Transverse colon (tissue), 4 donors: ENCODE measurements at regions not wholly inside any gene's neighbourhood (a gene's known extent, or its start where the extent isn't known, plus 50 kb on each side); places are given as distances from the start of the nearest gene placed in this dataset.

Experiments
- DNase-seq: peaks from one replicate; pipeline ENCODE4 v3.0.0-alpha.2; 2019
- H3K27ac ChIP-seq, 4 donors: fragments of 200-600 bp; sonication (generic); 2 replicates each; pipeline ENCODE4 v1.5.1; 2016 to 2018; ENCODE audit warnings: inconsistent platforms in 4 of 4
- H3K27me3 ChIP-seq: fragments of 200-600 bp; sonication (generic); 2 replicates; pipeline ENCODE4 v1.5.1; 2017; ENCODE audit warnings: inconsistent platforms
- H3K36me3 ChIP-seq, 4 donors: fragments of 200-600 bp; sonication (generic); 2 replicates each; pipeline ENCODE4 v1.5.1; 2017 to 2019; ENCODE audit warnings: inconsistent platforms in 4 of 4
- H3K4me1 ChIP-seq, 4 donors: fragments of 200-600 bp; sonication (generic); 2 replicates each; pipeline ENCODE4 v1.5.1; 2017 to 2020; ENCODE audit warnings: inconsistent platforms in 4 of 4
- H3K4me3 ChIP-seq, 4 donors: fragments of 200-600 bp; sonication (generic); 1 replicate in 1 of 4; 2 replicates in 3 of 4; pipeline versions ENCODE4 v1.5.1 to v1.6.1; 2017 to 2019; ENCODE audit warnings: inconsistent platforms in 4 of 4
- H3K9me3 ChIP-seq, 2 donors: fragments of 200-600 bp; sonication (generic); 2 replicates each; pipeline ENCODE4 v1.5.1; 2017 to 2019; ENCODE audit warnings: inconsistent platforms in 2 of 2
- CTCF ChIP-seq, 5 experiments: fragments of 200-600 bp in 3 of 5; fragments of 450-650 bp in 2 of 5; sonication (generic) in 3 of 5; IDR thresholded peaks; 1 replicate in 2 of 5; 2 replicates in 3 of 5; pipeline ENCODE4 v1.5.1; 2016 to 2017; ENCODE audit warnings: antibody characterized with exemption in 5 of 5, inconsistent platforms in 3 of 5, mild to moderate bottlenecking in 2 of 5, moderate library complexity in 1 of 5
- EP300 ChIP-seq: sonication (generic); formaldehyde crosslinking; IDR thresholded peaks from one replicate; pipeline ENCODE4 v1.6.1; 2017; ENCODE audit warnings: antibody characterized with exemption, low read depth
- POLR2A ChIP-seq: fragments of 450-650 bp; IDR thresholded peaks from one replicate; pipeline ENCODE4 v1.6.1; 2016; ENCODE audit warnings: antibody characterized with exemption, mild to moderate bottlenecking, moderate library complexity
- POLR2AphosphoS5 ChIP-seq, 3 donors: sonication (generic); formaldehyde crosslinking; IDR thresholded peaks; one replicate each; pipeline ENCODE4 v1.6.1; 2016; ENCODE audit warnings: antibody characterized with exemption in 3 of 3
- WGBS, 2 donors: methylation state at CpG; one replicate each; pipeline ENCODE4 v1.1.5; 2018; ENCODE audit warnings: low coverage in 1 of 2; 5-methylcytosine and 5-hydroxymethylcytosine counted together
- in situ Hi-C, 4 donors: fragments of 200-750 bp; cut with MboI; loops; one replicate each; pipeline versions ENCODE4 v1.15.0 to v1.15.1; 2017; ENCODE audit warnings: low sequenced_read_pairs in 3 of 4, low pct_ligation_motif_present in 1 of 4, low pct_unique_long_range_greater_than_20kb in 1 of 4
- intact Hi-C: fragments of 100-400 bp; cut with DNase I; formaldehyde crosslinking; loops from one replicate; pipeline ENCODE4 v1.15.1; 2023; ENCODE audit warnings: low total_unique reads

- no peak overlapping the region for H3K27ac ChIP-seq
- H3K36me3 ChIP-seq, result no peaks in the 10 kb centered on the region
- intact Hi-C loops, result no loop called here
- 53 to 60% methylated on average over 4 of the region's 4 CpGs for WGBS, 2 donors
- TF ChIP-seq EP300, result no peak
- TF ChIP-seq POLR2AphosphoS5 (IDR thresholded peaks at IDR 0.05), result no peak
- no peak for TF ChIP-seq POLR2A
- no peak for TF ChIP-seq CTCF (IDR thresholded peaks at IDR 0.05)
- no peak for DNase-seq
- H3K9me3 ChIP-seq, result no peaks in the 10 kb centered on the region
- no peaks in the 10 kb centered on the region for H3K27me3 ChIP-seq
- H3K4me3 ChIP-seq, result no peak overlapping the region
- H3K4me1 ChIP-seq, result no peaks in the 10 kb centered on the region
- in situ Hi-C loops, result no loop called here
Observed at GRCh38 chr11:38402063-38402462, 1804.0 kb upstream of the RAG2 start.

- in situ Hi-C loops, result no loop called here
- 79 to 90% methylated on average over 1 of the region's 1 CpG for WGBS, 2 donors
- no peaks in the 10 kb centered on the region for H3K4me1 ChIP-seq
- no peaks in the 10 kb centered on the region for H3K36me3 ChIP-seq
- no peak for DNase-seq
- no peak overlapping the region for H3K4me3 ChIP-seq
- no peak for TF ChIP-seq POLR2AphosphoS5 (IDR thresholded peaks at IDR 0.05)
- H3K27me3 ChIP-seq, result no peaks in the 10 kb centered on the region
- intact Hi-C loops, result no loop called here
- no peak overlapping the region for H3K27ac ChIP-seq
- H3K9me3 ChIP-seq, result no peaks in the 10 kb centered on the region
Observed at GRCh38 chr11:38392176-38392575, 1794.1 kb upstream of the RAG2 start.

GRCh38 chr11:38384568-38384967 lies 1786.5 kb upstream of the RAG2 start:
- WGBS, 2 donors, result 72 to 88% methylated on average over 3 to 4 of the region's 4 CpGs
- Histone ChIP-seq H3K4me3 (no peak overlapping the region), H3K27me3 (no peaks in the 10 kb centered on the region), H3K9me3 (peaks cover 0 to 2% of the 10 kb centered on the region in 2 donors), H3K4me1 (no peaks in the 10 kb centered on the region), H3K36me3 (no peaks in the 10 kb centered on the region), H3K27ac (no peak overlapping the region)
- in situ Hi-C loops (no loop called here), intact Hi-C loops (no loop called here)
- DNase-seq, result no peak
- TF ChIP-seq CTCF (IDR thresholded peaks at IDR 0.05), result no peak
- no peak for TF ChIP-seq POLR2A
- TF ChIP-seq EP300, result no peak
- TF ChIP-seq POLR2AphosphoS5 (IDR thresholded peaks at IDR 0.05), result no peak

- Histone ChIP-seq H3K27ac (no peak overlapping the region), H3K4me3 (no peak overlapping the region), H3K9me3 (no peaks in the 10 kb centered on the region), H3K36me3 (no peaks in the 10 kb centered on the region), H3K4me1 (no peaks in the 10 kb centered on the region), H3K27me3 (no peaks in the 10 kb centered on the region)
- WGBS, 2 donors, result 65 to 84% methylated on average over 3 of the region's 3 CpGs
- in situ Hi-C loops (no loop called here), intact Hi-C loops (no loop called here)
- TF ChIP-seq CTCF (IDR thresholded peaks at IDR 0.05), result no peak
- TF ChIP-seq EP300, result no peak
- TF ChIP-seq POLR2AphosphoS5 (IDR thresholded peaks at IDR 0.05), result no peak
- no peak for TF ChIP-seq POLR2A
- DNase-seq, result no peak
Observed at GRCh38 chr11:38365274-38365673, 1767.2 kb upstream of the RAG2 start.

- Histone ChIP-seq H3K4me1 (no peaks in the 10 kb centered on the region), H3K9me3 (peaks cover 10 to 12% of the 10 kb centered on the region in 2 donors), H3K4me3 (no peak overlapping the region), H3K27ac (no peak overlapping the region), H3K27me3 (no peaks in the 10 kb centered on the region), H3K36me3 (no peaks in the 10 kb centered on the region)
- in situ Hi-C loops (no loop called here), intact Hi-C loops (no loop called here)
- TF ChIP-seq EP300, result no peak
- TF ChIP-seq POLR2A, result no peak
- no peak for TF ChIP-seq CTCF (IDR thresholded peaks at IDR 0.05)
- TF ChIP-seq POLR2AphosphoS5 (IDR thresholded peaks at IDR 0.05), result no peak
- DNase-seq, result no peak
- 60 to 61% methylated on average over 2 of the region's 2 CpGs for WGBS, 2 donors
Observed at GRCh38 chr11:38356255-38356654, 1758.2 kb upstream of the RAG2 start.
